Karpas-422 (cell line): ENCODE measurements at regions not wholly inside any gene's neighbourhood (a gene's known extent, or its start where the extent isn't known, plus 50 kb on each side); places are given as distances from the start of the nearest gene placed in this dataset.
"Not testable (repeated sequence)": the region's sequence is repeated elsewhere in the genome, so short reads cannot be mapped to it uniquely, and the experiment has no call there.

ENCODE experiments used
- DNase-seq: peaks from one replicate; pipeline ENCODE4 v3.0.0-alpha.2; 2015
- H2AFZ ChIP-seq: fragments of 200-600 bp; sonication (generic); 2 replicates; pipeline ENCODE4 v1.6.1; 2014; ENCODE audit warnings: antibody characterized with exemption, low read length, mixed read lengths
- H3K27ac ChIP-seq: fragments of 200-600 bp; sonication (generic); 2 replicates; pipeline ENCODE4 v1.5.1; 2014; ENCODE audit warnings: mild to moderate bottlenecking, low read length, moderate library complexity
- H3K27me3 ChIP-seq: fragments of 200-600 bp; sonication (generic); 2 replicates; pipeline ENCODE4 v1.6.1; 2014; ENCODE audit warnings: low read length, mixed read lengths
- H3K36me3 ChIP-seq: fragments of 200-600 bp; sonication (generic); 2 replicates; pipeline ENCODE4 v1.6.1; 2014; ENCODE audit warnings: low read length, mixed read lengths; ENCODE audit not compliant: insufficient read depth
- H3K4me1 ChIP-seq: fragments of 200-600 bp; sonication (generic); 2 replicates; pipeline ENCODE4 v1.6.1; 2014; ENCODE audit warnings: mild to moderate bottlenecking, low read length, mixed read lengths
- H3K4me2 ChIP-seq: fragments of 200-600 bp; sonication (generic); 2 replicates; pipeline ENCODE4 v1.6.1; 2014; ENCODE audit warnings: low read length, low read depth, mild to moderate bottlenecking; ENCODE audit not compliant: poor library complexity, severe bottlenecking
- H3K4me3 ChIP-seq: fragments of 200-600 bp; sonication (generic); 2 replicates; pipeline ENCODE4 v1.5.1; 2014; ENCODE audit warnings: mild to moderate bottlenecking, antibody characterized with exemption, low read length, mixed read lengths
- H3K79me2 ChIP-seq: fragments of 200-600 bp; sonication (generic); 2 replicates; pipeline ENCODE4 v1.6.1; 2014; ENCODE audit warnings: mild to moderate bottlenecking, low read length, mixed read lengths
- H3K9ac ChIP-seq: fragments of 200-600 bp; sonication (generic); 2 replicates; pipeline ENCODE4 v1.6.0; 2014; ENCODE audit warnings: low read length
- H3K9me2 ChIP-seq: fragments of 200-600 bp; sonication (generic), shearing (Covaris generic); replicated peaks from 2 replicates; pipeline ENCODE4 v1.6.0; 2014; ENCODE audit warnings: mild to moderate bottlenecking, low read length, moderate library complexity; ENCODE audit not compliant: insufficient read depth
- H3K9me3 ChIP-seq: fragments of 300-700, 200-600 bp; sonication (generic); 2 replicates; pipeline ENCODE4 v1.6.1; 2014; ENCODE audit warnings: low read length, mixed read lengths
- H4K20me1 ChIP-seq: fragments of 200-600 bp; sonication (generic); 2 replicates; pipeline ENCODE4 v1.6.1; 2014; ENCODE audit warnings: mild to moderate bottlenecking, antibody characterized with exemption, low read length, low read depth; ENCODE audit not compliant: insufficient read depth

DNA sequence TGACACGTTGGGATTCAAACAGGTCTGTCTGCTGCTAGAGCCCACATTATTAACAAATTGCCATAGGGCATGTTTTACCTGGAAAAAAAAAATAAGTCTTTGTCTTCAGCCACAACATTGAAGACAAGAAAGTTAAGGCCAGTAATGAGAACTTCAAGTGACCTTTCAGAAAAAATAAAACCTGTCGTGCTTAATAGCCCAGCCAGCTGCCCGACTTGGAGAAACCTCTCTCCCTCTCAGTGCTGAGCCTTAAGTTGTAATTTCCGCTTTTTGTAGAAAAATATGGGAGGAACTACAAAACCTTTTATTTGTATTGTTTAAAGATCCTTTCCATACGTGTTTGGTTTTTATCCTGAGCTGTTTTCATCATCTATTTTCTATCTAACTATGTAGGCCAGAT lies 454.3 kb upstream of the SLITRK6 start:
- not testable (repeated sequence) for H2AFZ ChIP-seq, H3K27ac ChIP-seq, DNase-seq, H3K36me3 ChIP-seq, H3K4me1 ChIP-seq, H3K9ac ChIP-seq, H3K79me2 ChIP-seq, H3K4me3 ChIP-seq, H4K20me1 ChIP-seq, H3K27me3 ChIP-seq, H3K9me2 ChIP-seq, H3K9me3 ChIP-seq, H3K4me2 ChIP-seq

DNA sequence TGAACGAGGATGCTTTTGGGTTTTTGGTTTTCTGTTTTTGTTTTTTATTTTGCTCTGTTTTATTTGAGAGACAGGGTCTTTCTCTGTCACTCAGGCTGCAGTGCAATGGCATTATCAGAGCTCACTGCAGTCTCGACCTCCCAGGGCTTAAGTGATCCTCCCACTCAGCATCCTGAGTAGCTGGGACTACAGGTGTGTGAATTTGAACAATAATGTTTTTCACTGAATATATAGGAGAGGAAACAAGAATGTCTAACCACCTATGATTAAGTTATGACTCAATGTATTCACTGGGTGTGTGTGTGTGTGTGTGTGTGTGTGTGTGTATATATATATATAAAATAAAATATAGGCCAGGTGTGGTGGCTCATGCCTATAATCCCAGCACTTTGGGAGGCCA lies 456.6 kb upstream of the SLITRK6 start:
- not testable (repeated sequence) for H3K9ac ChIP-seq, H3K27ac ChIP-seq, H3K9me2 ChIP-seq, H3K4me3 ChIP-seq, H3K27me3 ChIP-seq, H3K9me3 ChIP-seq, H3K79me2 ChIP-seq, DNase-seq, H4K20me1 ChIP-seq, H2AFZ ChIP-seq, H3K36me3 ChIP-seq, H3K4me1 ChIP-seq, H3K4me2 ChIP-seq

DNA sequence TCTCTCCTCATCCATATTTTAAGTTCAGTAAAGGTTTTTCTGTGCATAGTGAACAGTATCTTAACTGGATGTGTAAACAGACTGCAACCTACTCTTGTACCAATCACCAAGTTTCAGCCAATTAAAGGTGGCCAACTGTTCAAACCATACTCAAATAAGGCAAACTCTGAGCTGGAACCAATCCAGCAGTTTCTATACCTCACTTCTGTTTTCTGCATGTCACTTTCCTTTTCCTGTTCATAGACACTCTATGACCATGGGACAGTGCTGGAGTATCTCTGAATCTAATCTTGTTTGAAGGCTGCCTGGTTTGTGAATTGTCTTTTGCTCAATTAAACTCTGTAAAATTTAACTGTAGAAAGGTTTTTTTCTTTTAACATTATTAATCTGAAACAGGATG lies 470.3 kb upstream of the SLITRK6 start:
- H3K27ac ChIP-seq = no peak overlapping the region
- H3K9ac ChIP-seq = no peak overlapping the region
- no peaks in the 10 kb centered on the region for H3K79me2 ChIP-seq
- no peak for DNase-seq
- H3K27me3 ChIP-seq = no peaks in the 10 kb centered on the region
- H3K36me3 ChIP-seq = no peaks in the 10 kb centered on the region
- H3K9me2 ChIP-seq = no peaks in the 10 kb centered on the region
- H2AFZ ChIP-seq = peak overlapping the region; percentile 93
- H3K4me3 ChIP-seq = no peak overlapping the region
- no peaks in the 10 kb centered on the region for H3K4me1 ChIP-seq
- no peaks in the 10 kb centered on the region for H3K9me3 ChIP-seq
- no peak overlapping the region for H3K4me2 ChIP-seq
- H4K20me1 ChIP-seq = no peaks in the 10 kb centered on the region

DNA sequence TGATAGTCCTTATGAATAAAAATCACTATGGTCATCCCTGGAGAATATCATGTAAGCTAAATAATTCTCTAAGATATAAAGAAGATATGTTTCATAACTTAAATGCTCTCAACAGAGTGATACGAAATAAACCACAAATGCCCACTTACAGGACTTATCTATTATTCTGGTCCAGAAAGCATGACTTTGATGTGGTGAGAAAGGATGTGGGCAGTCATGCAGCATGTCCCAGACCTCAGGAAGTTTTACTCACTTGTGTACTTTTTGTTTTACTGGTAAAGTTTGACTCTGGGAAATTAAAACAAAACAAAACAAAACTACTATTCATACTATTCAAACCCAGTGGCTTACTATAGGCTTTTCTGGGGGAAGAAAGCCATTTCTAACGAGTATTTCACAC lies 483.2 kb upstream of the SLITRK6 start:
- H4K20me1 ChIP-seq = no peaks in the 10 kb centered on the region
- DNase-seq = no peak
- no peak overlapping the region for H3K9ac ChIP-seq
- no peak overlapping the region for H3K4me3 ChIP-seq
- no peaks in the 10 kb centered on the region for H3K9me2 ChIP-seq
- H3K4me2 ChIP-seq = peak overlapping the region; percentile 33
- no peak overlapping the region for H3K27ac ChIP-seq
- no peaks in the 10 kb centered on the region for H3K9me3 ChIP-seq
- H3K4me1 ChIP-seq = peaks cover 11% of the 10 kb centered on the region; the same call in 1 of the 2 replicates
- H2AFZ ChIP-seq = peak overlapping the region; percentile 51
- no peaks in the 10 kb centered on the region for H3K79me2 ChIP-seq
- no peaks in the 10 kb centered on the region for H3K36me3 ChIP-seq
- H3K27me3 ChIP-seq = no peaks in the 10 kb centered on the region

DNA sequence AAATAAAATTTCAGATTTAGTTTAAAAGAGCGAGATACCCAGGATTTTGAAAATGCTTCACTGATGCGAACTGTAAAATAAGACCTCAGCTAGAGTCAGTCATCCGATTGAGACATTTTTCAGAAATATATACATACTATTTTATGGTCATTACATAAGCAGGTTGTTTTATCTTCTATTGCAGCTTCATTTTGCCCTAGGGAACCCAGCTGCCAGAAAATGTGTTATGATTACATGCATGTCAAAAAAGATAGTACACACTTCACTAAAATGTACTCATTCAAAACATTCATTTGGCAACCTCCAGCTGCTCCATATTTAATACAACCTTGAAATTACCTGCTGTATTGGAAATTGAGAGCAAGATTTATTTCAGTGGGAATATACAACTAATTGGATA lies 483.8 kb upstream of the SLITRK6 start:
- Histone ChIP-seq H3K9me2 (no peaks in the 10 kb centered on the region), H3K9ac (no peak overlapping the region), H3K9me3 (no peaks in the 10 kb centered on the region), H3K27ac (no peak overlapping the region), H3K4me1 (peaks cover 11% of the 10 kb centered on the region; the same call in 1 of the 2 replicates), H3K4me3 (no peak overlapping the region), H3K4me2 (no peak overlapping the region), H2AFZ (peak overlapping the region; percentile 37; the same call in 1 of the 2 replicates), H3K79me2 (no peaks in the 10 kb centered on the region), H4K20me1 (no peaks in the 10 kb centered on the region), H3K36me3 (no peaks in the 10 kb centered on the region), H3K27me3 (no peaks in the 10 kb centered on the region)
- no peak for DNase-seq

DNA sequence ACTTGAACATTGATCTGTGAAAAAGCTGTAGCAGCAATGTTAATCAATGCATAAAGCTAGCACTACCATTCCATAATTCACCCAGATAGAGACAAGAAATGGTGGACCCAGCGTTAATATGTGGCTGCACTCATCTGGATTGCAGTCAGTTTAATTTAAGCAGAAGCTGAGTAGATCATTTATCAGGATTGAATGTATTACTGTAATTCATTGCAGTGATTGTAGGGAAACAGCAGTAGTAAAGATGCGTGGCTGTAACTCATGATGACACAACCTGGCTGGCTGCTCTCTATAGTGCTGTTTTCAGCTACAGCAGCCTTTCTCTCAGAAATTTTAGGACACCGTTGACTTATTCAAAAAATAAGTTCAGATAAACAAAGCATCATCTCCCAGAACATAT lies 499.5 kb upstream of the SLITRK6 start:
- no peaks in the 10 kb centered on the region for H3K9me3 ChIP-seq
- H3K36me3 ChIP-seq = no peaks in the 10 kb centered on the region
- H3K9me2 ChIP-seq = no peaks in the 10 kb centered on the region
- no peaks in the 10 kb centered on the region for H3K27me3 ChIP-seq
- H3K27ac ChIP-seq = no peak overlapping the region
- no peak for DNase-seq
- no peaks in the 10 kb centered on the region for H4K20me1 ChIP-seq
- H2AFZ ChIP-seq = peak overlapping the region; percentile 97
- no peak overlapping the region for H3K9ac ChIP-seq
- no peaks in the 10 kb centered on the region for H3K79me2 ChIP-seq
- H3K4me1 ChIP-seq = peaks cover 18% of the 10 kb centered on the region
- no peak overlapping the region for H3K4me3 ChIP-seq
- peak overlapping the region; percentile 2 for H3K4me2 ChIP-seq

DNA sequence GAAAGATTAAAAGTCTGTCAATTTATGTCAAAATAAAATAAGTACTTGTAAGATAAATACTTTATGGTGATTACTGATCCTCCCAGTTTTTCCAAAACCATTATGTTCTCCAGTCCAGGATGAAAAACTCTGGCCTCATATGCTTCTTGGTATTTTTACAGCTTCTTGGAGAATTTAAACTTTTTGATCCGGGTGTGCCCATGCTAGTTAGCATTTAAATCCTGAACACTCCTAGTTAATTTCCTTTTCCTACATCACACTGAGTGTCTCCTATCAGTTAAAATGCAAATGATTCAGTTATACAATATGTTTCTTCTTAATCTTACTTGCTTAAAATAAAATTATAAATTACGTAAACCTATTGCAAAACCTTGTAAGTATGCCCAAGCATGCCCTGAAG lies 499.9 kb upstream of the SLITRK6 start:
- DNase-seq = no peak
- no peaks in the 10 kb centered on the region for H3K79me2 ChIP-seq

DNA sequence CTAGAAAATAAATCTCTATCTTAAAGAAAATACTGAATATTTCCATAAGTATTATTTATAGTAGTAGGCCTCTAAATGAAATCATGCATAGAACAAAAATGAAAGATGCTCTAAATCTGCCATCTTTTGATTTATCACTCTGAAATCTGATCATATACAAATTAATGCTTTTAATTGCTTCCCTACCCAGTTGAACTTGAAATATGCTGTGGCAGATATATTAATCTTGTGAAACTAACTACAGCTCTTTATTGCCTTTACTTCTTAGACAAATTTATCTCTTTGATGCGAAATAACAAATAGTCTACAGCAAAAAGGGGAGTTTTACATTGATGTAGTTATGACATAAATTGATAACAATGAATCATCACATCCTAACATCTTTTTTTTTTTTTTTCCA lies 510.7 kb upstream of the SLITRK6 start:
- Histone ChIP-seq H3K9me3 (no peaks in the 10 kb centered on the region), H3K9me2 (no peaks in the 10 kb centered on the region), H3K27ac (no peak overlapping the region), H4K20me1 (no peaks in the 10 kb centered on the region), H3K79me2 (no peaks in the 10 kb centered on the region), H2AFZ (0 out of 2 replicates have a peak overlapping the region, but pooled peaks have one; percentile 18), H3K4me3 (no peak overlapping the region), H3K4me2 (no peak overlapping the region), H3K9ac (no peak overlapping the region), H3K36me3 (no peaks in the 10 kb centered on the region), H3K4me1 (no peaks in the 10 kb centered on the region; the same call in 1 of the 2 replicates), H3K27me3 (no peaks in the 10 kb centered on the region)
- no peak for DNase-seq

More for the DNA sequence above, 499.9 kb upstream of the SLITRK6 start:
- H3K27me3 ChIP-seq = no peaks in the 10 kb centered on the region
- H3K4me2 ChIP-seq = peak overlapping the region; percentile 2
- no peak overlapping the region for H3K27ac ChIP-seq
- H4K20me1 ChIP-seq = no peaks in the 10 kb centered on the region
- H3K9ac ChIP-seq = no peak overlapping the region
- H2AFZ ChIP-seq = peak overlapping the region; percentile 97
- no peaks in the 10 kb centered on the region for H3K9me2 ChIP-seq
- no peaks in the 10 kb centered on the region for H3K9me3 ChIP-seq
- no peak overlapping the region for H3K4me3 ChIP-seq
- H3K36me3 ChIP-seq = no peaks in the 10 kb centered on the region
- H3K4me1 ChIP-seq = peaks cover 18% of the 10 kb centered on the region

DNA sequence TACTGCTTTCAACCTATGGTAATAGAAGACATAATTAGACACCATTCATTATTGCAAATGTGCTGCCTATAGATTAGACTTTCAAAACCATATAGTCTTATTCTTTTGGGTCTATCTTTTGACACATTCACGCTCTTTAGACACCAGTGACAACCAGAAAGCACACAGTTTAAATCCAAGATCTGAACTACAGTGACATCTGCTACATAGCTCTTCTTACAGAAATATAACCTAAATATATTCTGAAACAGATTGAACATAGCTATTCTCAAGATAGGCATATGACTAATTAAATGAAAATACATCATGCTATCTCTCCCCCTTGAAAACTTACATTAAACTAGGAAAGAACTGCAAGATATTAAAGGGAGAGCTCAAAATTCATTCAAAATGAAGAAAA lies 514.2 kb upstream of the SLITRK6 start:
- no peak for DNase-seq
- H3K27ac ChIP-seq = no peak overlapping the region
- no peaks in the 10 kb centered on the region for H3K79me2 ChIP-seq
- no peaks in the 10 kb centered on the region for H3K36me3 ChIP-seq
- no peaks in the 10 kb centered on the region for H3K27me3 ChIP-seq
- H3K9me3 ChIP-seq = no peaks in the 10 kb centered on the region
- H3K4me1 ChIP-seq = no peaks in the 10 kb centered on the region; the same call in 1 of the 2 replicates
- peak overlapping the region; percentile 39; the same call in 1 of the 2 replicates for H2AFZ ChIP-seq
- H3K9ac ChIP-seq = no peak overlapping the region
- no peaks in the 10 kb centered on the region for H3K9me2 ChIP-seq
- no peak overlapping the region for H3K4me2 ChIP-seq
- H4K20me1 ChIP-seq = no peaks in the 10 kb centered on the region
- H3K4me3 ChIP-seq = no peak overlapping the region
